SU-DHL-6 (cell line): ENCODE measurements at regions not wholly inside any gene's neighbourhood (a gene's known extent, or its start where the extent isn't known, plus 50 kb on each side); places are given as distances from the start of the nearest gene placed in this dataset.
A peak's percentile ranks its signal among the peaks of the same experiment; 100 is the strongest.

Experiments
- H2AFZ ChIP-seq: fragments of 200-600 bp; sonication (generic); 2 replicates; pipeline ENCODE4 v1.6.1; 2014; ENCODE audit warnings: low read depth, mild to moderate bottlenecking, moderate library complexity, mixed read lengths, antibody characterized with exemption, low read length; ENCODE audit not compliant: severe bottlenecking
- H3F3A ChIP-seq: fragments of 200-600 bp; shearing (Covaris generic); 2 replicates; pipeline ENCODE4 v1.6.0; 2016; ENCODE audit warnings: antibody characterized with exemption, mild to moderate bottlenecking; ENCODE audit not compliant: insufficient read depth
- H3K27ac ChIP-seq: fragments of 200-600 bp; sonication (generic); 2 replicates; pipeline ENCODE4 v1.5.1; 2016; ENCODE audit warnings: low read depth, mild to moderate bottlenecking, low read length, moderate library complexity, mixed read lengths
- H3K27me3 ChIP-seq: fragments of 200-600 bp; sonication (generic), shearing (Covaris generic); 2 replicates; pipeline ENCODE4 v1.6.0; 2014; ENCODE audit warnings: mild to moderate bottlenecking, low read length
- H3K36me3 ChIP-seq: fragments of 200-600 bp; sonication (generic); 2 replicates; pipeline ENCODE4 v1.6.1; 2014; ENCODE audit warnings: mild to moderate bottlenecking, low read length, mixed read lengths
- H3K4me2 ChIP-seq: fragments of 300-600, 200-600 bp; shearing (Covaris generic), sonication (generic); 2 replicates; pipeline ENCODE4 v1.6.0; 2014; ENCODE audit warnings: low read length, low read depth, mild to moderate bottlenecking; ENCODE audit not compliant: poor library complexity, severe bottlenecking
- H3K4me3 ChIP-seq: fragments of 200-600 bp; sonication (generic); 2 replicates; pipeline ENCODE4 v1.5.1; 2014; ENCODE audit warnings: antibody characterized with exemption, low read length, mild to moderate bottlenecking, mixed read lengths; ENCODE audit not compliant: insufficient read depth, poor library complexity, severe bottlenecking
- H3K79me2 ChIP-seq: fragments of 200-600 bp; sonication (generic); 2 replicates; pipeline ENCODE4 v1.6.1; 2014; ENCODE audit warnings: mild to moderate bottlenecking, low read length, moderate library complexity; ENCODE audit not compliant: insufficient read depth
- H3K9ac ChIP-seq: fragments of 200-600 bp; sonication (generic); 2 replicates; pipeline ENCODE4 v1.7.0; 2014; ENCODE audit warnings: mild to moderate bottlenecking, low read length
- H3K9me2 ChIP-seq: fragments of 200-600 bp; sonication (generic); replicated peaks from 2 replicates; pipeline ENCODE4 v1.6.1; 2014; ENCODE audit warnings: low read length; ENCODE audit not compliant: insufficient read depth
- H3K9me3 ChIP-seq: fragments of 200-600 bp; sonication (generic); 2 replicates; pipeline ENCODE4 v1.6.1; 2014; ENCODE audit warnings: low read length, mixed read lengths; ENCODE audit not compliant: insufficient read depth
- H4K20me1 ChIP-seq: fragments of 200-600 bp; sonication (generic); 2 replicates; pipeline ENCODE4 v1.6.1; 2014; ENCODE audit warnings: low read depth, mild to moderate bottlenecking, antibody characterized with exemption, low read length, moderate library complexity, mixed read lengths
- CTCF ChIP-seq: fragments of 200-600 bp; sonication (generic); IDR thresholded peaks from one replicate; pipeline ENCODE4 v1.5.1; 2017; ENCODE audit warnings: antibody characterized with exemption, mild to moderate bottlenecking, low read length, moderate library complexity; ENCODE audit not compliant: insufficient read depth, poor library complexity, severe bottlenecking
- EZH2phosphoT487 ChIP-seq: fragments of 200-600 bp; sonication (generic), shearing (Covaris generic); conservative IDR thresholded peaks from 2 replicates; pipeline ENCODE4 v1.6.1; 2018; ENCODE audit warnings: mild to moderate bottlenecking, antibody characterized with exemption, low read length, moderate library complexity, mixed read lengths

- H3K4me2 ChIP-seq = no peak overlapping the region
- TF ChIP-seq EZH2phosphoT487 (no peak), CTCF (no peak)
- H3K79me2 ChIP-seq = no peaks in the 10 kb centered on the region
- no peaks in the 10 kb centered on the region for H3K9me2 ChIP-seq
- no peaks in the 10 kb centered on the region for H3K27me3 ChIP-seq
- no peaks in the 10 kb centered on the region for H3F3A ChIP-seq
- H3K27ac ChIP-seq = no peak overlapping the region
- no peak overlapping the region for H3K4me3 ChIP-seq
- H2AFZ ChIP-seq = peak overlapping the region; percentile 45
- no peaks in the 10 kb centered on the region for H3K36me3 ChIP-seq
- no peaks in the 10 kb centered on the region for H3K9me3 ChIP-seq
- no peaks in the 10 kb centered on the region for H4K20me1 ChIP-seq
- no peak overlapping the region for H3K9ac ChIP-seq
Measured at GRCh38 chr5:21237461-21237860, 1249.5 kb upstream of the CDH18 start.

GRCh38 chr5:21236971-21237427 is 1249.0 kb upstream of the CDH18 start:
- TF ChIP-seq EZH2phosphoT487 (no peak), CTCF (no peak)
- H3K9me2 ChIP-seq = no peaks in the 10 kb centered on the region
- no peak overlapping the region for H2AFZ ChIP-seq

GRCh38 chr5:21236104-21236503 is 1248.1 kb upstream of the CDH18 start:
- no peaks in the 10 kb centered on the region for H3K27me3 ChIP-seq
- H3K9me3 ChIP-seq = no peaks in the 10 kb centered on the region
- H3F3A ChIP-seq = no peaks in the 10 kb centered on the region
- TF ChIP-seq EZH2phosphoT487 (no peak), CTCF (no peak)
- no peak overlapping the region for H3K4me3 ChIP-seq
- no peak overlapping the region for H3K9ac ChIP-seq
- H3K79me2 ChIP-seq = no peaks in the 10 kb centered on the region
- H2AFZ ChIP-seq = no peak overlapping the region
- H3K27ac ChIP-seq = no peak overlapping the region
- no peaks in the 10 kb centered on the region for H3K9me2 ChIP-seq
- H4K20me1 ChIP-seq = no peaks in the 10 kb centered on the region
- no peaks in the 10 kb centered on the region for H3K36me3 ChIP-seq
- H3K4me2 ChIP-seq = no peak overlapping the region

More at GRCh38 chr5:21236971-21237427, 1249.0 kb upstream of the CDH18 start:
- H3K9ac ChIP-seq = no peak overlapping the region
- H3K36me3 ChIP-seq = no peaks in the 10 kb centered on the region
- no peaks in the 10 kb centered on the region for H3K79me2 ChIP-seq
- no peaks in the 10 kb centered on the region for H3K27me3 ChIP-seq
- no peaks in the 10 kb centered on the region for H3F3A ChIP-seq
- no peak overlapping the region for H3K4me2 ChIP-seq
- H3K27ac ChIP-seq = no peak overlapping the region
- H3K4me3 ChIP-seq = no peak overlapping the region
- H3K9me3 ChIP-seq = no peaks in the 10 kb centered on the region
- no peaks in the 10 kb centered on the region for H4K20me1 ChIP-seq
